ENCODE measurements at regions not wholly inside any gene's neighbourhood (a gene's known extent, or its start where the extent isn't known, plus 50 kb on each side); places are given as distances from the start of the nearest gene placed in this dataset.

DNA sequence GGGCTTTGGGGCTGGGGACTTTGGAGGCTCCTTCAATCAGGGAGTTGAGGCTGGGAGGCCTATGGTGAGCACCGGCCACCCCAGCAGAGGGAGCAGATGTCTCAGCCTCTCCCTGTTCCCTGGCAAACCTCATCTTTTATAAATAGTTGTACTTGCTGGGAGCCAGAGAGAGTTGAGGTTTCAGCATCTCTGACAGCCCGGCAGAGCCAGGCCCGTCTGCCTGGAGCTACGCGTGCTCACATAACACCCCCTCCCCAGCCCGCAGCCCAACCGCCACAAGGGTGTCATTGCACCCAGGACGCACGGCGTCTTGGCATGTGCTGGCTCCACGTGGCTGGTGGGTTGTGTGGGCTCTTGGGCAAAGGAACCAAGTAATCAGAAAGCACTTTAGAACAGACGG, 127.1 kb downstream of the CHST1 start:
- dilution Hi-C loops (cut with MboI; ENCODE audit: extremely low pct_ligation_motif_present, low sequenced_read_pairs) (no loop called here), intact Hi-C loops (cut with micrococcal nuclease) (no loop called here)
- TF ChIP-seq, protein P1, sequence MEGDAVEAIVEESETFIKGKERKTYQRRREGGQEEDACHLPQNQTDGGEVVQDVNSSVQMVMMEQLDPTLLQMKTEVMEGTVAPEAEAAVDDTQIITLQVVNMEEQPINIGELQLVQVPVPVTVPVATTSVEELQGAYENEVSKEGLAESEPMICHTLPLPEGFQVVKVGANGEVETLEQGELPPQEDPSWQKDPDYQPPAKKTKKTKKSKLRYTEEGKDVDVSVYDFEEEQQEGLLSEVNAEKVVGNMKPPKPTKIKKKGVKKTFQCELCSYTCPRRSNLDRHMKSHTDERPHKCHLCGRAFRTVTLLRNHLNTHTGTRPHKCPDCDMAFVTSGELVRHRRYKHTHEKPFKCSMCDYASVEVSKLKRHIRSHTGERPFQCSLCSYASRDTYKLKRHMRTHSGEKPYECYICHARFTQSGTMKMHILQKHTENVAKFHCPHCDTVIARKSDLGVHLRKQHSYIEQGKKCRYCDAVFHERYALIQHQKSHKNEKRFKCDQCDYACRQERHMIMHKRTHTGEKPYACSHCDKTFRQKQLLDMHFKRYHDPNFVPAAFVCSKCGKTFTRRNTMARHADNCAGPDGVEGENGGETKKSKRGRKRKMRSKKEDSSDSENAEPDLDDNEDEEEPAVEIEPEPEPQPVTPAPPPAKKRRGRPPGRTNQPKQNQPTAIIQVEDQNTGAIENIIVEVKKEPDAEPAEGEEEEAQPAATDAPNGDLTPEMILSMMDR (IDR thresholded peaks at IDR 0.05; ENCODE audit: extremely low read depth in 1 of 2, insufficient read depth in 1 of 2, low read depth in 1 of 2, low read length in 2 of 2) = no peak
- TF ChIP-seq MYC (IDR thresholded peaks at IDR 0.05; ENCODE audit: low read depth, low read length) (no peak), FOS (IDR thresholded peaks at IDR 0.05; ENCODE audit: borderline replicate concordance, insufficient read depth, low read length) (no peak), JUN (IDR thresholded peaks at IDR 0.05; ENCODE audit: borderline replicate concordance, insufficient read depth, insufficient read length, low read depth) (no peak), POLR2A (IDR thresholded peaks at IDR 0.05; ENCODE audit: low read depth, low read length) (no peak), POLR2AphosphoS5 (IDR thresholded peaks at IDR 0.05; ENCODE audit: insufficient read depth, low read depth, low read length) (no peak)
- DNase-seq (ENCODE audit: low read depth, low spot score) (no peak), FAIRE-seq (no peak)
- ChIA-PET CTCF (interaction anchor here (2.0 kb wide), 1 partner anchor 233 kb away, joined by 6 read pairs; no protein-coding TSS in a partner anchor), POLR2A (no interaction called here)
- H3K4me3 ChIP-seq (replicated peaks in 1 of 3; ENCODE audit: insufficient read depth in 1 of 3, low read depth in 1 of 3, low read length in 3 of 3) = no peak overlapping the region
- BruUV-seq (replicated peaks) = no TSS peak
- no peaks in the 10 kb centered on the region for H3K36me3 ChIP-seq (ENCODE audit: control insufficient read depth in 2 of 2, extremely low read depth in 1 of 2, insufficient read depth in 2 of 2, low read length in 2 of 2)
- no peak overlapping the region for H3K4me2 ChIP-seq (ENCODE audit: insufficient read depth, low read length)
- no peaks in the 10 kb centered on the region for H3K79me2 ChIP-seq (ENCODE audit: control insufficient read depth, insufficient read depth, low read length)
- no peaks in the 10 kb centered on the region for H4K20me1 ChIP-seq (replicated peaks; ENCODE audit: control insufficient read depth, extremely low read depth, insufficient read depth, low read length)
- no peaks in the 10 kb centered on the region for H3K9me1 ChIP-seq (replicated peaks; ENCODE audit: control insufficient read depth, extremely low read depth, insufficient read depth, low read length)
- H3K9me3 ChIP-seq (replicated peaks; ENCODE audit: control insufficient read depth, insufficient read depth, low read length) = no peaks in the 10 kb centered on the region
- H3K9ac ChIP-seq (replicated peaks; ENCODE audit: extremely low read depth, insufficient read depth, low read length) = no peak overlapping the region
- no peaks in the 10 kb centered on the region for H3K4me1 ChIP-seq (ENCODE audit: control insufficient read depth, extremely low read depth, insufficient read depth, low read length)
- H3K27ac ChIP-seq (ENCODE audit: insufficient read depth, low read depth, low read length) = no peak overlapping the region
- H3K27me3 ChIP-seq (ENCODE audit: control insufficient read depth in 2 of 2, insufficient read depth in 2 of 2, low read length in 2 of 2) = no peaks in the 10 kb centered on the region
- H2AFZ ChIP-seq (ENCODE audit: low read depth, low read length) = no peak overlapping the region

DNA sequence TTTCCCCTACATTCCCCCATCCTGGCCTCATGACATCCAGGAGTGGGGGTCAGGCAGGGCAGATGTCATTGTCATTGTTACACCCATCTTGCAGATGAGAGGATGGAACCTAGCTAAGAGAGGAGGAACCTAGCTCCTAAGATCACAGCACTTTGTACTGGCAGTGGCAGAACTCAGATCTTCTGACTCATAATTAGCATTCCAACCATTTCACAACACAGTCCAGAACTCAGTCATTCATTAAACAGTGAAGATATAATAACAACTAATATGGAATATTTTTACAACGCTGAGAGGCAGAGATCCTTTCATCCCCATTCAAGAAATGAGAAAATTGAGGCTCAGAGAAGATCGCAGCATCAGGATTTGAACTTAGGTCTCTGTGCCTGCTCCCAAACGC, 127.8 kb downstream of the CHST1 start:
- no peak for DNase-seq (ENCODE audit: low read depth, low spot score)
- Histone ChIP-seq H3K79me2 (ENCODE audit: control insufficient read depth, insufficient read depth, low read length) (no peaks in the 10 kb centered on the region), H3K4me2 (ENCODE audit: insufficient read depth, low read length) (no peak overlapping the region), H4K20me1 (replicated peaks; ENCODE audit: control insufficient read depth, extremely low read depth, insufficient read depth, low read length) (no peaks in the 10 kb centered on the region), H3K27ac (ENCODE audit: insufficient read depth, low read depth, low read length) (no peak overlapping the region), H3K4me3 (replicated peaks in 1 of 3; ENCODE audit: insufficient read depth in 1 of 3, low read depth in 1 of 3, low read length in 3 of 3) (no peak overlapping the region), H3K4me1 (ENCODE audit: control insufficient read depth, extremely low read depth, insufficient read depth, low read length) (no peaks in the 10 kb centered on the region), H3K36me3 (ENCODE audit: control insufficient read depth in 2 of 2, extremely low read depth in 1 of 2, insufficient read depth in 2 of 2, low read length in 2 of 2) (no peaks in the 10 kb centered on the region), H2AFZ (ENCODE audit: low read depth, low read length) (no peak overlapping the region), H3K27me3 (ENCODE audit: control insufficient read depth in 2 of 2, insufficient read depth in 2 of 2, low read length in 2 of 2) (no peaks in the 10 kb centered on the region), H3K9me1 (replicated peaks; ENCODE audit: control insufficient read depth, extremely low read depth, insufficient read depth, low read length) (no peaks in the 10 kb centered on the region), H3K9ac (replicated peaks; ENCODE audit: extremely low read depth, insufficient read depth, low read length) (no peak overlapping the region), H3K9me3 (replicated peaks; ENCODE audit: control insufficient read depth, insufficient read depth, low read length) (no peaks in the 10 kb centered on the region)
- TF ChIP-seq, protein P1 (IDR thresholded peaks at IDR 0.05; ENCODE audit: extremely low read depth in 1 of 2, insufficient read depth in 1 of 2, low read depth in 1 of 2, low read length in 2 of 2) = no peak
- TF ChIP-seq POLR2AphosphoS5 (IDR thresholded peaks at IDR 0.05; ENCODE audit: insufficient read depth, low read depth, low read length) = no peak
- TF ChIP-seq FOS (IDR thresholded peaks at IDR 0.05; ENCODE audit: borderline replicate concordance, insufficient read depth, low read length) = no peak
- TF ChIP-seq GATA2 (IDR thresholded peaks at IDR 0.05; ENCODE audit: insufficient read depth, insufficient read length, low read depth, low read length) = no peak
- no peak for TF ChIP-seq POLR2A (IDR thresholded peaks at IDR 0.05; ENCODE audit: low read depth, low read length)
- TF ChIP-seq EZH2 (IDR thresholded peaks at IDR 0.05; ENCODE audit: borderline replicate concordance, low read depth, low read length, severe bottlenecking) = no peak
- TF ChIP-seq, protein P2, sequence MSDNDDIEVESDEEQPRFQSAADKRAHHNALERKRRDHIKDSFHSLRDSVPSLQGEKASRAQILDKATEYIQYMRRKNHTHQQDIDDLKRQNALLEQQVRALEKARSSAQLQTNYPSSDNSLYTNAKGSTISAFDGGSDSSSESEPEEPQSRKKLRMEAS (IDR thresholded peaks at IDR 0.05; ENCODE audit: insufficient read depth, insufficient read length) = no peak
- no peak for TF ChIP-seq JUN (IDR thresholded peaks at IDR 0.05; ENCODE audit: borderline replicate concordance, insufficient read depth, insufficient read length, low read depth)
- no peak for FAIRE-seq
- intact Hi-C loops (cut with micrococcal nuclease) (no loop called here), dilution Hi-C loops (cut with MboI; ENCODE audit: extremely low pct_ligation_motif_present, low sequenced_read_pairs) (no loop called here)
- ChIA-PET POLR2A (no interaction called here), CTCF (interaction anchor here (2.0 kb wide), 1 partner anchor 234 kb away, joined by 6 read pairs; no protein-coding TSS in a partner anchor)
- BruUV-seq (replicated peaks) = no TSS peak

All from endothelial cell of umbilical vein (primary cell).